Chondrocyte (in vitro differentiated cells): ENCODE measurements at regions not wholly inside any gene's neighbourhood (a gene's known extent, or its start where the extent isn't known, plus 50 kb on each side); places are given as distances from the start of the nearest gene placed in this dataset.

ENCODE experiments used
- DNase-seq: peaks from one replicate; pipeline ENCODE4 v3.0.0; 2021; ENCODE audit warnings: mixed read lengths, low spot score
- H3K27ac Mint-ChIP-seq: one replicate; pipeline ENCODE4 v1.8.0; 2021; ENCODE audit warnings: mild to moderate bottlenecking, moderate library complexity, mixed read lengths; ENCODE audit not compliant: unreplicated experiment
- H3K27me3 Mint-ChIP-seq: 2 replicates; pipeline ENCODE4 v1.8.0; 2021; ENCODE audit warnings: low read depth, mixed read lengths
- H3K36me3 Mint-ChIP-seq: 2 replicates; pipeline ENCODE4 v1.8.0; 2021; ENCODE audit warnings: low read depth, mixed read lengths
- H3K4me1 Mint-ChIP-seq: 2 replicates; pipeline ENCODE4 v1.8.0; 2021; ENCODE audit warnings: low read depth, mild to moderate bottlenecking, mixed read lengths
- H3K4me3 Mint-ChIP-seq: one replicate; pipeline ENCODE4 v1.8.0; 2021; ENCODE audit warnings: mild to moderate bottlenecking, moderate library complexity, mixed read lengths; ENCODE audit not compliant: unreplicated experiment
- H3K9me3 Mint-ChIP-seq: 2 replicates; pipeline ENCODE4 v1.8.0; 2021; ENCODE audit warnings: low read depth, mixed read lengths
- TF ChIP-seq, protein P1 (sequence below): fragments of 200-600 bp; sonication (generic); IDR thresholded peaks from 2 replicates; pipeline ENCODE4 v1.5.0; 2021; ENCODE audit warnings: antibody characterized with exemption, mild to moderate bottlenecking, moderate library complexity

DNA sequence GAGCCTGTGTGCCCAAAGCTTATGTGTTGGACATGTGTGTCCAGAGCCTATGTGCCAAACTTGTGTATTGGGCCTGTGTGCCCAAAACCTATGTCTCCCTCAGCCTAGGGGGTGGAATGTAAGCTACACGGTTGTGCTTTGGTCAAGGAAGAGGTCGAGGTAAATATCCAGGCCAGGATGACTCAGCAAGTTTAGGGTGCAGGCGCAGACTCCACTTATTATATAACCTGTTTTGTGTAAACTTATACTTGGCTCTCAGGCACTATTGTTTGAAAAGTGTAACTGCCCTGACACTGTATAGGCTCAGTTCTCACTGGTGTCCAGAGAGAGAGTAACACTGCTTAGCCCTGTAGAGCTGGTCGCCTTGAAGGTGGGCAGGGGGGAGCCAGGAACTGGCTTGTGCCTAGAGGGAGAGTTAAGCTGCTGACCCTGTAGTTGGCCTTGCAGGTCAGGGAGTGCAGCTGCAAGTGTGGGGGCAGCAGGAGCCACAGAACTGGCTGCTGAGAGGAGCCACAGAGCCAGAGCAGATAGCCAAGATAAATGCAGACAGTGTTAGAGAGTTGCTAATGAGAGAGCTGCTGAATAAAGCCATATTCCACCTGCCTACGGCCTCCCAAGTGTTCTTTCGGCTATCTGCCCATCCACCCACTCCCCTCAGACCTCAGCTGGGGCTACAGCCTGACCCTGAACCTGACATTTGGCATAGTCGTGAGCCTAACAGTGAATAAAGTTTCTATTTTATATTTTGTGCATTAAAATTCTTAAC, 517.2 kb upstream of the SLITRK1 start:
- Mint-ChIP-seq H3K4me1 (peaks cover 12% of the 10 kb centered on the region), H3K27ac (no peak overlapping the region), H3K4me3 (no peak overlapping the region), H3K9me3 (peaks cover 12% of the 10 kb centered on the region), H3K36me3 (no peaks in the 10 kb centered on the region), H3K27me3 (no peaks in the 10 kb centered on the region)
- DNase-seq, result no peak
- TF ChIP-seq, protein P1, sequence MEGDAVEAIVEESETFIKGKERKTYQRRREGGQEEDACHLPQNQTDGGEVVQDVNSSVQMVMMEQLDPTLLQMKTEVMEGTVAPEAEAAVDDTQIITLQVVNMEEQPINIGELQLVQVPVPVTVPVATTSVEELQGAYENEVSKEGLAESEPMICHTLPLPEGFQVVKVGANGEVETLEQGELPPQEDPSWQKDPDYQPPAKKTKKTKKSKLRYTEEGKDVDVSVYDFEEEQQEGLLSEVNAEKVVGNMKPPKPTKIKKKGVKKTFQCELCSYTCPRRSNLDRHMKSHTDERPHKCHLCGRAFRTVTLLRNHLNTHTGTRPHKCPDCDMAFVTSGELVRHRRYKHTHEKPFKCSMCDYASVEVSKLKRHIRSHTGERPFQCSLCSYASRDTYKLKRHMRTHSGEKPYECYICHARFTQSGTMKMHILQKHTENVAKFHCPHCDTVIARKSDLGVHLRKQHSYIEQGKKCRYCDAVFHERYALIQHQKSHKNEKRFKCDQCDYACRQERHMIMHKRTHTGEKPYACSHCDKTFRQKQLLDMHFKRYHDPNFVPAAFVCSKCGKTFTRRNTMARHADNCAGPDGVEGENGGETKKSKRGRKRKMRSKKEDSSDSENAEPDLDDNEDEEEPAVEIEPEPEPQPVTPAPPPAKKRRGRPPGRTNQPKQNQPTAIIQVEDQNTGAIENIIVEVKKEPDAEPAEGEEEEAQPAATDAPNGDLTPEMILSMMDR, result no peak

DNA sequence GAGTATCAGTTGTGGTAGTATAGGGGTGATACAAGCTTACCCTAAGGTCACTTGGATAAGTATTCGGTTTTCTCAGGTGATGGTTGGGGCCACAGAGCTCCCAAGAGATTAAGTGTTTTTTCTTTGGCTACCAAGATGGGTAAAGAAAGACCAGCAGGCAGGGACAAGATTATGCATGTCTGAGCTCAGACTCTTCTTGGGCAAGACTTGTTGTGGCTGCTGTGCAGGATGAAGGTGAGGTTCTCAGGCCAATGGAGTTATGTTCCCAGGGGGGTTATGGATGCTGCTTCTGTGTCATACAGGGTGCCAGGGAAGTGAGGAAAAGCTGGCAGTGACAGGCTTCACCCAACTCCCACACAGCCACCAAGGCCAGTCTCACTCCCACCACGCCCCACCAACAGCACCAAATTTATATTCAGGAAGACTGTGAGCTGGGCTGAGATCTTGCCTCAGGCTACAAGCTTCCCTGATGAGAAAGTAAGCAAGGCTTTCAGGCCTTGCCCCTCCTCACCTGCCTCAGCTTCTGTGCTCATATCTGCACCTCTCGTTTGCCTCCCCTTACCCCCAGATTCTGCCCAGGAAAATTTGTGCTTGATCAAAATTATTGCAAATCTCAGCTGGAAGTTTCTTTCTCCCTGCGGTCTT, 511.8 kb upstream of the SLITRK1 start:
- Mint-ChIP-seq H3K27ac (no peak overlapping the region), H3K9me3 (peaks cover 27% of the 10 kb centered on the region), H3K27me3 (no peaks in the 10 kb centered on the region), H3K36me3 (peaks cover 5% of the 10 kb centered on the region), H3K4me1 (no peaks in the 10 kb centered on the region), H3K4me3 (no peak overlapping the region)
- no peak for DNase-seq
- TF ChIP-seq, protein P1, result no peak

DNA sequence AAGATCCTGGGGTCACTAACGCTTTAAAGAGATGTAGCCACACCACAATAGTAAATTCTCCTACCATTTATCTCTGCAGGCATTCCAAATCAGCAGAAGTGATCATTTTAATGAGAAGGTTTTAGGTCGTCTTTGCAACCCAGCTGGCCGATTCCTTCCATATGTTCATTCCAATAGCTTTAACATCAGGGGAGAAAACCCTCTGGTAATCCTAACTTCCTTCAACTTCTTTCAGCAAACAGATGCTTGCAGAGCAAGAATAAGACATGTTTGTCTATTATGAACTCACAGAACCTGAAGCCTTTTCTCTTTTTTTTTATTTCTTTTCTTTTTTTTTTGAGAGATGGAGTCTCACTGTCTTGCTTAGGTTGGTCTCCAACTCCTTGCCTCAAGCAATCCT, 498.6 kb upstream of the SLITRK1 start:
- DNase-seq, result no peak
- Mint-ChIP-seq H3K4me1 (peaks cover 12% of the 10 kb centered on the region), H3K9me3 (peaks cover 11% of the 10 kb centered on the region), H3K4me3 (no peak overlapping the region), H3K27me3 (no peaks in the 10 kb centered on the region), H3K36me3 (no peaks in the 10 kb centered on the region), H3K27ac (no peak overlapping the region)
- TF ChIP-seq, protein P1, result no peak

DNA sequence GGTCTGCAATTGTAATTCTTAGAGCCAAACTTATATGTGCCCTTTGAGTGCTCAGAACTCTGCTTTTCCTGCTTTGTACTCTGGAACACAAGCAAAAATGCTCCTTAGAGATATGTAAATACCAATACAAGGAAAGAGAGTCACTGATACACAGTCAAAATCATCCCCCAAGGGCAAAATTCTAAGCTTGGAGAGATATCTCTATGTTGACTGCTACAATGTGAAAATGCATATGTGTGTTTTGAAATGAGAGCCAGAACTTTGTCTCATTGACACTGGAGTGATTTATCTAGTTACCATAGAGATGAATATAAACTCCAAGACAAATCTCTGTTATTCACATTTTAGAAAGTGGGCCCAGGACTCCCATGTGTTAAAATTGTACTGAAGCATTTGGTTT, 494.8 kb upstream of the SLITRK1 start:
- no peak overlapping the region for H3K4me3 Mint-ChIP-seq

DNA sequence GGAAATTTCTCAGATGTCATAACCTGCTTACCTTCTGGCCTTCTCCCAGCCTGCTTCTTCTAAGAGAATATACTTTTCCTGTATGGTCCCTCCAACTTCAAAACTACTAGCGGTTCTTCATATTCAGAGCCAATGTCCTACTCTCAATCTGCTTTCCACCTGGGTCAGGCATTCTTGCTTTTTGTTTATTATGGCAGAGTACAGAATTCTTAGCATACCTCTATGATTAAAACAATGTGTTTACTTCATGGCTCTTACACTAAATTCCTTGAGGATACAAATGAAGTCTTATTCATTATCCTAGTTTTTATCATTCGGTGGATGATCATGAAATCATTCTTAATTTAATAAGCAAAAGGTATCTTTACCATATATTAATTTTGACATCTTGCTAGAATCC, 484.2 kb upstream of the SLITRK1 start:
- H3K4me3 Mint-ChIP-seq, result no peak overlapping the region
- H3K4me1 Mint-ChIP-seq, result peaks cover 13% of the 10 kb centered on the region
- TF ChIP-seq, protein P1, result no peak
- H3K27ac Mint-ChIP-seq, result no peak overlapping the region
- no peaks in the 10 kb centered on the region for H3K27me3 Mint-ChIP-seq
- no peak for DNase-seq
- no peaks in the 10 kb centered on the region for H3K36me3 Mint-ChIP-seq
- H3K9me3 Mint-ChIP-seq, result no peaks in the 10 kb centered on the region

More for the DNA sequence above, 494.8 kb upstream of the SLITRK1 start:
- no peaks in the 10 kb centered on the region for H3K36me3 Mint-ChIP-seq
- peaks cover 12% of the 10 kb centered on the region for H3K4me1 Mint-ChIP-seq
- DNase-seq, result no peak
- no peaks in the 10 kb centered on the region for H3K27me3 Mint-ChIP-seq
- TF ChIP-seq, protein P1, result no peak
- no peak overlapping the region for H3K27ac Mint-ChIP-seq
- no peaks in the 10 kb centered on the region for H3K9me3 Mint-ChIP-seq
